ENCODE measurements at regions not wholly inside any gene's neighbourhood (a gene's known extent, or its start where the extent isn't known, plus 50 kb on each side); places are given as distances from the start of the nearest gene placed in this dataset.

DNA sequence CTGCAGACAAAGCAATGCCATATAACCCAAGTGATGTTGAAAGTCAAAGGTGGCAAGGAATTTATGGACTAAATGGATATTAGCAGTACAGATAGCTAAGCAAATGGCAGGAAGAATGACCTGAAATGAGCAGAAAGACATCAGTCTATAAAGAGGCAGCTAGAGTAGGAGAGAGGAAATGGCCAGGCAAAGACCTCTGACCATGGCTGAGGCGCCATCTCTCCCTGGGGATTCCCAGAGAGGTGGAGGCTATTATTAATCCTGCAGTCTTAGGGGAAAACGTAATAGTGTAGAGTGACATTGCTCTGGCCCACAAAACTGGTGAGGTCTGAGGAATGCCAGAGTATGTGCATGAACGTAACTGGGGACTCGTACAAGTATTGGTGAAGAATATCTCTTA lies 563.6 kb upstream of the PRMT6 start:
- TF ChIP-seq FOXP2 (optimal IDR thresholded peaks at IDR 0.05; ENCODE audit: borderline replicate concordance, extremely low read depth, extremely low read length, insufficient read depth) (no peak), SIN3A (IDR thresholded peaks at IDR 0.05; ENCODE audit: borderline replicate concordance, insufficient read depth, low read length) (no peak), POLR2AphosphoS5 (IDR thresholded peaks at IDR 0.05; ENCODE audit: low read depth, low read length) (no peak), TAF1 (IDR thresholded peaks at IDR 0.05; ENCODE audit: borderline replicate concordance, insufficient read depth, low read length) (no peak)
- TF ChIP-seq, protein P1, sequence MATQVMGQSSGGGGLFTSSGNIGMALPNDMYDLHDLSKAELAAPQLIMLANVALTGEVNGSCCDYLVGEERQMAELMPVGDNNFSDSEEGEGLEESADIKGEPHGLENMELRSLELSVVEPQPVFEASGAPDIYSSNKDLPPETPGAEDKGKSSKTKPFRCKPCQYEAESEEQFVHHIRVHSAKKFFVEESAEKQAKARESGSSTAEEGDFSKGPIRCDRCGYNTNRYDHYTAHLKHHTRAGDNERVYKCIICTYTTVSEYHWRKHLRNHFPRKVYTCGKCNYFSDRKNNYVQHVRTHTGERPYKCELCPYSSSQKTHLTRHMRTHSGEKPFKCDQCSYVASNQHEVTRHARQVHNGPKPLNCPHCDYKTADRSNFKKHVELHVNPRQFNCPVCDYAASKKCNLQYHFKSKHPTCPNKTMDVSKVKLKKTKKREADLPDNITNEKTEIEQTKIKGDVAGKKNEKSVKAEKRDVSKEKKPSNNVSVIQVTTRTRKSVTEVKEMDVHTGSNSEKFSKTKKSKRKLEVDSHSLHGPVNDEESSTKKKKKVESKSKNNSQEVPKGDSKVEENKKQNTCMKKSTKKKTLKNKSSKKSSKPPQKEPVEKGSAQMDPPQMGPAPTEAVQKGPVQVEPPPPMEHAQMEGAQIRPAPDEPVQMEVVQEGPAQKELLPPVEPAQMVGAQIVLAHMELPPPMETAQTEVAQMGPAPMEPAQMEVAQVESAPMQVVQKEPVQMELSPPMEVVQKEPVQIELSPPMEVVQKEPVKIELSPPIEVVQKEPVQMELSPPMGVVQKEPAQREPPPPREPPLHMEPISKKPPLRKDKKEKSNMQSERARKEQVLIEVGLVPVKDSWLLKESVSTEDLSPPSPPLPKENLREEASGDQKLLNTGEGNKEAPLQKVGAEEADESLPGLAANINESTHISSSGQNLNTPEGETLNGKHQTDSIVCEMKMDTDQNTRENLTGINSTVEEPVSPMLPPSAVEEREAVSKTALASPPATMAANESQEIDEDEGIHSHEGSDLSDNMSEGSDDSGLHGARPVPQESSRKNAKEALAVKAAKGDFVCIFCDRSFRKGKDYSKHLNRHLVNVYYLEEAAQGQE (IDR thresholded peaks at IDR 0.05; ENCODE audit: insufficient read depth in 1 of 2, low read depth in 2 of 2, low read length in 2 of 2) = no peak

DNA sequence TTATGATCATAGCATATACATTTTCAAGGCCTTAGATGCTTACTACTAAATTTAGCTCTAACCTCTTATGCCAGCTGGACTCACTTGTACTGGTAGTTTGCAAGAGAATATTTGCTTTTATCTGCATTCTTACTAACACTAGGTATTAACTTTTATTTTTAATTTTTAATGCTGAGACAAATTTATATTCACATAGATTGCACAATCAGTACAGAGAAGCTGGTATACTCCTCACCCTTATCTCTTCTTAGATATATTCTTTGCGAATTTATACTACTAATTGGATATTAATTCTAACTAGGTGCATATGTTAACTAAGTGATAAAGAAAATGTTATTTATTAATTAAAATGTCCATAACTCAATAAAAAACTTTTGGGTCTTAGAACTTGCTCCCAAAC lies 561.8 kb upstream of the PRMT6 start:
- TF ChIP-seq POLR2AphosphoS5 (IDR thresholded peaks at IDR 0.05; ENCODE audit: low read depth, low read length) (no peak), TAF1 (IDR thresholded peaks at IDR 0.05; ENCODE audit: borderline replicate concordance, insufficient read depth, low read length) (no peak)

DNA sequence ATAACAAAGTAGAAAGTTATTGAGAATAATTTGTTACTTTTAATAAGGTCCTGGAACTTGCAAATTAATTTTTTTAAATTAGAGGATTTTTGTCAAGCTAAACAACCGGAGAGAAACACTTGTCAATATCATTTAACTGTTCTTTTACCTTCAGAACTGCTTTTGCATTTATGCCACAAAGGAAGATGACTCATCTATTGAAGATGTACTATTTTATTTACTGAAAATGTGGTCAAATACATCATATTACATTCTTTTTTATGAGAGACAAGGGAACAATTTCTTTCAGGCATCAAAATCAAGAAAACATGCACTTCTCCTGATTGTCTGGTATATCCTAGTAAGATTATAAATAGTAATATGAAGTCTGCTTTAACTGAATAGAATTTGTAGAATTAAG lies 558.2 kb upstream of the PRMT6 start:
- TF ChIP-seq TAF1 (IDR thresholded peaks at IDR 0.05; ENCODE audit: borderline replicate concordance, insufficient read depth, low read length) (no peak), POLR2AphosphoS5 (IDR thresholded peaks at IDR 0.05; ENCODE audit: low read depth, low read length) (no peak), SIN3A (IDR thresholded peaks at IDR 0.05; ENCODE audit: borderline replicate concordance, insufficient read depth, low read length) (no peak), FOXP2 (optimal IDR thresholded peaks at IDR 0.05; ENCODE audit: borderline replicate concordance, extremely low read depth, extremely low read length, insufficient read depth) (no peak)
- TF ChIP-seq, protein P1 (IDR thresholded peaks at IDR 0.05; ENCODE audit: insufficient read depth in 1 of 2, low read depth in 2 of 2, low read length in 2 of 2) = no peak

DNA sequence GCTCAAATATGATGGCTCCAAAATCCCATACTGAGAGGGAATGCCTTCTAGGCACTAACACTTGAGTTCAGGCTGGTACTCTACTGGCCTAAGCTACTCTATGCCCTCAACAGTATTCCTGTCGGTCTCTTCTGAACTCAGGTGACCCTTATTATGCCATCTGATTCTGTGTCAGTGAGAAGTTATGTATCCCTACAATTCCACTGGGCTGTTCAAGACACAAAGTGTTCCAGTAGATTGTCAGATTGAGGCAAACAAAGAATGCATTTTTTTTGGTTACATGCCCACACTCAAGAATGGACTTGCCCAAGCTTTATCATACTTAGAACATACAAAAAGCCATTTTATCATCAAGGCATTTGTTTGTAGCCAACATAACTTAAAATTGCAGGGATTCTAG lies 553.8 kb upstream of the PRMT6 start:
- no peak for TF ChIP-seq FOXP2 (optimal IDR thresholded peaks at IDR 0.05; ENCODE audit: borderline replicate concordance, extremely low read depth, extremely low read length, insufficient read depth)
- TF ChIP-seq POLR2AphosphoS5 (IDR thresholded peaks at IDR 0.05; ENCODE audit: low read depth, low read length) = no peak

DNA sequence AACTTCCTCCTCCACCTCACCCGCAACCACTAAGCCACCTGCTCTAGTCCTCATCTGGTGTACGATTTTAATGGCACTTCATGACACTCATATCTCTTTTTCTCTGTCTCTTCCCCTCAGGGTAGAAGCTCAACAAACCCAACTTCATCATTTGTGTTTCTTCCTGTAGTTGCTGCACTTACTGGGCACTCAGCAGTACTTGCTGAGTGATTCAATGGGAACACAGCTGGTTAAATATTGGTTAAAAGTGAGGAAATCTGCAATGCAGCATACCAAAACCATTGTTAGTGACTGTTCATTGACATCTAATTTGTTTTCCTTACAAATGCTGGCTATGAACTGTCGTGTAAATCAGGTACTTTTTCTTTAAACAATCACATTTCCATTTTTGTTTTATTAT lies 541.1 kb upstream of the PRMT6 start:
- TF ChIP-seq TAF1 (IDR thresholded peaks at IDR 0.05; ENCODE audit: borderline replicate concordance, insufficient read depth, low read length) (no peak), POLR2AphosphoS5 (IDR thresholded peaks at IDR 0.05; ENCODE audit: low read depth, low read length) (no peak)

DNA sequence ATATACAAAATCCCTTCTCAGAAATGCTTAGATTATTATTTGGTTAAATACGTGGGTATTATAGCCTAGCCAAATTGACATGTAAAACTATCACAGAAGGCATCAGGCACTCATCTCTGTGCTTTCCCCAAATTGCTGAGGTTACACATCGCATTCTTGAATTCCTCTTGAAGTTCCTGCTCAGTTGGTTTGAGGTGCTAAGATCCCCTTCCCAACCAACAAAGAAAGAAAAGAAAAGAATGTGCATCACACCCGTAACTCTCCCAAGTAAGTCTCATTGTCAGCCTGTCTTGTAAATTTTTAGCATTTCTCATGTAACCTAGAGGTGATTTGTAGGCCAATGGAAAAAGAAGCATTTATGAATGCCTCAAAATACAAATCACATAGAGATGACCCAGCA lies 539.2 kb upstream of the PRMT6 start:
- TF ChIP-seq TAF1 (IDR thresholded peaks at IDR 0.05; ENCODE audit: borderline replicate concordance, insufficient read depth, low read length) = no peak
- TF ChIP-seq FOXP2 (optimal IDR thresholded peaks at IDR 0.05; ENCODE audit: borderline replicate concordance, extremely low read depth, extremely low read length, insufficient read depth) = no peak
- no peak for TF ChIP-seq SIN3A (IDR thresholded peaks at IDR 0.05; ENCODE audit: borderline replicate concordance, insufficient read depth, low read length)
- no peak for TF ChIP-seq POLR2AphosphoS5 (IDR thresholded peaks at IDR 0.05; ENCODE audit: low read depth, low read length)
- TF ChIP-seq, protein P1 (IDR thresholded peaks at IDR 0.05; ENCODE audit: insufficient read depth in 1 of 2, low read depth in 2 of 2, low read length in 2 of 2) = no peak

DNA sequence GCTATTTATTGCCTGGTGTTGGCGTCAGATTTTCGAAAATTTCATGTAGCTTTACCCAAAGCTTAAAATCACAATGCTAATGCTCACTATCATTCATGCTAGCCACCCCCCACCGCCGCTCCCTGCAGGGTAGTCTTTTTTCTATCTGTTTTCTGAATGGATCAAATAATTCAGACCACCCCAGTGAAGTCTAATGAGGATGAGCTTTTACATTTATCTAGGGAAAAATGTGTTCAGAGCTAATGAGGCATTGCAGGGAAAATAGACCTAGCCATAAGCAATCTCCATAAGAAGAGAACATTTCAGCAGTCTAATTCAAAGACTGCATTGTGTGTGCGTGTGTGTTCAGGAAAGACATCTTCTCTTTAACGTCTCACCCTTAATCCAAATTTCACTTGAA lies 533.0 kb upstream of the PRMT6 start:
- TF ChIP-seq POLR2AphosphoS5 (IDR thresholded peaks at IDR 0.05; ENCODE audit: low read depth, low read length) = no peak
- no peak for TF ChIP-seq FOXP2 (optimal IDR thresholded peaks at IDR 0.05; ENCODE audit: borderline replicate concordance, extremely low read depth, extremely low read length, insufficient read depth)
- TF ChIP-seq TAF1 (IDR thresholded peaks at IDR 0.05; ENCODE audit: borderline replicate concordance, insufficient read depth, low read length) = no peak
